GM10266 (cell line): ENCODE measurements at regions not wholly inside any gene's neighbourhood (a gene's known extent, or its start where the extent isn't known, plus 50 kb on each side); places are given as distances from the start of the nearest gene placed in this dataset.

Experiments
- DNase-seq: peaks from one replicate; pipeline ENCODE4 v3.0.0; 2012; ENCODE audit errors: extremely low spot score
- CTCF ChIP-seq: IDR thresholded peaks from 2 replicates; pipeline ENCODE4 v1.5.1; 2012; ENCODE audit warnings: mild to moderate bottlenecking, low read depth; ENCODE audit not compliant: control insufficient read depth, insufficient read depth; ENCODE audit errors: missing control alignments

DNA sequence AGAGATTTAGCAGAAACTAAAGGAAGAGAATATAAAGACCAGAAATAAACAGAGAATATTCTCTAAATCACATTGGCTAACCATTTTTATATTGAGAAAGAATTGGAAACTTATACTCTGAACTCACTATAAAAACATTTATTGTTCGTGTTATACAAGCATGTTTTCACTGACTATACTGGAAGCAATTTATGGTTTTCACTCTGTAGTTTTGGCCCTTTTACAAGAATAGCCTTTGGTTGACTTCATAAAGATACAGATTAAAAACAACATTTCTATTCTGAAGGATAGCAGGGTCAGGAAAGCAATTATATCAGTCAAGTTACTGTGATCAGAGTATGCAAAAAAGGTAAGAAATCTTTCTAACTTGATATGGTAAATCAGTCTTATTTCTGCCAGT, 965.7 kb upstream of the FAT3 start:
- no peak for DNase-seq
- no peak for TF ChIP-seq CTCF

DNA sequence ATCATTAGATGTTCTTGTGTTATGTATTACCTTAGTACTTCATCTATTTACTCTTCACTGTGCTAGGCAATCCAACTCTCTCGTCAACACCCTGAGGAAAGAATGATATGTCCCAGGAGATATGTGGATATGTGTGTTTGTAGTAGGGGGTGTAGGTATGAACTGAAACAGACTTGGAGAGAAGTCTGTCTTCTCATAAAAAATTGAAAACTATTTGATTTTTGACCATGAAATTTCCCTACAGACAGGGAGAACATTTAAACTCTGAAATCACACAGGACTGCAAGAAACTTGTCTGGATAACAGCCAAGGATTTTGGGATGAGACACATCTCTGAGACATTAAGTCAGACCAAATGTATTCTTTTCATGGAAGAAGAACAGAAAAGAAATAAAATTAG, 967.0 kb upstream of the FAT3 start:
- DNase-seq, result no peak
- TF ChIP-seq CTCF, result no peak

DNA sequence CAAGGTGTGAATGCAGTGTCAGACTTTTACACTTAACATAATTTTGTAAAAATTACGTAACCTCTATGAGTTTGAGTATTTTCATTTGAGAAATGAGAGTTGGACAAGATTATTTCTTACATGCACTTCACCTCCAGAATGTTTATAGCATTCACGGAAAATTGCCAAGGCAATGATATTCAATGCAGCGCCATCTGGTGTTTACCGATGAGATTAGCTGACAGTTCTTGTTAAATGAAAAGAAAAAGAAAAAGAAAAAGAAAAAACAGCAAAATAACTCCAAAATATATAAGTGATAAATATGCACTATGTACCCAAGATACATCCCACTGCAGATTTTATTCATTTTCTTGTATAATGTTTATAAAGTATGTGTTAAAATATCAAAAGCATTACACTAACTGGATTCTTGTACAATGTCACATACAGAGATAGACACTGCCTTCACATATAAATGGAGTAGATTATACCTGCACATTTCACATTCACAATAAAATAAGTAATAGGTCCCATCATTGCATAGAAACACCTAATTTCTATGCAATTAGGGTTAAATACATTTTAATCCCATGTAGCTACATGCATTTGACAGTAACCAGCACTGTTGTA, 976.3 kb upstream of the FAT3 start:
- TF ChIP-seq CTCF, result peak; percentile 58
- DNase-seq, result no peak

DNA sequence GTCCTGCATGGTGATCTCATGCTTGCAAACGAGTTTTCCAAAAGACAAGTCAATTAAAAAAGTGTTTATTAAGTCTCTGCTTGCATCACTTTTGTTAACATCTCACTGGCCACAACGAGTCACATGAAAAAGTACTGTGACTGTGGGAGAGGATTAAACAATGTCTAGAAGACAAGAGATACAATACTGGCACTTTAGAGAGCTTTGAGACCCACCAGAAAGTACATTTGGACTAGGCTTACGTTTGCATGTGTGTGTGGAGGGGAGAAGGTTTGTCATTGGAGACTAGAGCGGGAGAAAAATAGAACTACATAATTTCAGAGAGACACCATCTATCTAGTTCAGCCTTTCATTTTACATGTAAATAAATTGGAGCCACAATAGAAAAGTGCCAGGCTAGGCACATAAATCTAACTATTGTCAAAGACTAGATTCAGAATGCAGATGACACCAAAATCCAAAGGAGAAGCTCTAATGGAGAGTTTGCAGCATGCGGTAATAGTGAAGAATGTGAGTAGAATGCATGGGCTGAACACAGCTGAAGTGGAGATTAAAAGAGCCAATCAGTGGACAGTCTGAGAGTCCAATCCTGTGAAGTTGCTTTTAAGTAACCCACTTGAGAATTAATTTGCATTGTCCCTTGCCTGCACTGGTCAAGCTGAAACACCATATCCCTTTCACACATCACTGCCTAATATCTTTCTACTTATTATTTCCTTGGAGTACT, 977.4 kb upstream of the FAT3 start:
- TF ChIP-seq CTCF, result no peak
- DNase-seq, result no peak

DNA sequence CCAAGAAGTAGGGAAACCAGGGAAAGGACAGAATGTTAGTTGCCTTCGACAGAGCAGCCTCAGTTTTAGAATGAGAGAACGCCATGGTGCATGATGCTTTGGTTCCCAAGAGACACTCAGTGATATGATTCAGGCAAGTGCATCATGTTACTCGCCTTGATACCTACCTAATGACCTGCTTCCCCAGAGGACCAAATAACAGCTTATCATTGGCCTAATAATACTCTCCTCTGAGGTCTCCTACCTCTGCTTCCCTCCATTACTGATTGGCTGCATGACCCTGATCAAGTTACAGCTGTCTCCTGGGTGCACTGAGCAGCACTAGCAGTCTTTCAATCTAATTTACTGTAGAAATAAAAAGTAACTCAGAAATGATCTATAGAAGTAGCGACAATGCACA, 979.7 kb upstream of the FAT3 start:
- DNase-seq, result no peak
- TF ChIP-seq CTCF, result no peak

- DNase-seq, result no peak
- TF ChIP-seq CTCF, result no peak
Observed at GRCh38 chr11:91243630-91244029, 981.0 kb upstream of the FAT3 start.

- TF ChIP-seq CTCF, result no peak
- DNase-seq, result no peak
Observed at GRCh38 chr11:91243051-91243450, 981.6 kb upstream of the FAT3 start.
